SK-N-SH treated with all-trans-retinoic acid at 6 μM for 48 hours (cell line): ENCODE measurements at regions not wholly inside any gene's neighbourhood (a gene's known extent, or its start where the extent isn't known, plus 50 kb on each side); places are given as distances from the start of the nearest gene placed in this dataset.

Source experiments
- ATAC-seq: fragments of 200-7000 bp; cut with Tn5 transposase; 3 replicates; pipeline ENCODE4 v1.9.1; 2020; ENCODE audit warnings: mild to moderate bottlenecking, moderate library complexity
- ARNTL ChIP-seq: fragments of 450-650 bp; formaldehyde crosslinking; IDR thresholded peaks from 2 replicates; pipeline ENCODE4 v1.5.0; 2020; ENCODE audit warnings: low read depth, mild to moderate bottlenecking, moderate library complexity, borderline replicate concordance
- BACH2 ChIP-seq: fragments of 250-450 bp; sonication (Bioruptor Pico); IDR thresholded peaks from 2 replicates; pipeline ENCODE4 v1.9.0; 2021; ENCODE audit warnings: mild to moderate bottlenecking, borderline replicate concordance
- CREB5 ChIP-seq: fragments of 250-450 bp; sonication (Bioruptor Pico); IDR thresholded peaks from 2 replicates; pipeline ENCODE4 v1.5.1; 2020; ENCODE audit warnings: low read depth, mild to moderate bottlenecking, moderate library complexity
- CSDC2 ChIP-seq: fragments of 250-450 bp; sonication (Bioruptor Pico); IDR thresholded peaks from 2 replicates; pipeline ENCODE4 v1.5.0; 2020; ENCODE audit warnings: mild to moderate bottlenecking, moderate library complexity
- ESRRG ChIP-seq: fragments of 250-450 bp; sonication (Bioruptor Pico); IDR thresholded peaks from 2 replicates; pipeline ENCODE4 v1.6.1; 2021; ENCODE audit warnings: mild to moderate bottlenecking
- GLIS3 ChIP-seq: fragments of 250-450 bp; sonication (Bioruptor Pico); IDR thresholded peaks from 2 replicates; pipeline ENCODE4 v1.5.0; 2020; ENCODE audit warnings: mild to moderate bottlenecking, moderate library complexity
- OSR1 ChIP-seq: fragments of 250-450 bp; sonication (Bioruptor Pico); IDR thresholded peaks from 2 replicates; pipeline ENCODE4 v1.8.0; 2022; ENCODE audit warnings: moderate library complexity, mild to moderate bottlenecking, inconsistent platforms
- PPARA ChIP-seq: fragments of 250-450 bp; sonication (Bioruptor Pico); IDR thresholded peaks from 2 replicates; pipeline ENCODE4 v1.5.0; 2020; ENCODE audit warnings: mild to moderate bottlenecking, borderline replicate concordance
- RARB ChIP-seq: fragments of 250-450 bp; sonication (Bioruptor Pico); IDR thresholded peaks from 2 replicates; pipeline ENCODE4 v1.8.0; 2021; ENCODE audit warnings: mild to moderate bottlenecking, moderate library complexity
- SNAI2 ChIP-seq: fragments of 250-450 bp; sonication (Bioruptor Pico); IDR thresholded peaks from 2 replicates; pipeline ENCODE4 v1.5.0; 2020; ENCODE audit warnings: mild to moderate bottlenecking, moderate library complexity
- TCF4 ChIP-seq: fragments of 250-450 bp; sonication (Bioruptor Pico); IDR thresholded peaks from 2 replicates; pipeline ENCODE4 v1.8.0; 2021; ENCODE audit warnings: mild to moderate bottlenecking, moderate library complexity, borderline replicate concordance
- TOX ChIP-seq: fragments of 250-450 bp; sonication (Bioruptor Pico); IDR thresholded peaks from 2 replicates; pipeline ENCODE4 v1.8.0; 2021; ENCODE audit warnings: mild to moderate bottlenecking, moderate library complexity, borderline replicate concordance
- ZC3H10 ChIP-seq: fragments of 250-450 bp; sonication (Bioruptor Pico); IDR thresholded peaks from 2 replicates; pipeline ENCODE4 v1.5.1; 2021; ENCODE audit warnings: mild to moderate bottlenecking, moderate library complexity
- ZFP3 ChIP-seq: fragments of 250-450 bp; sonication (Bioruptor Pico); IDR thresholded peaks from 2 replicates; pipeline ENCODE4 v1.5.0; 2020; ENCODE audit warnings: mild to moderate bottlenecking, moderate library complexity
- ZFP30 ChIP-seq: fragments of 450-650 bp; formaldehyde crosslinking; IDR thresholded peaks from 2 replicates; pipeline ENCODE4 v1.5.0; 2022; ENCODE audit warnings: mild to moderate bottlenecking, moderate library complexity
- ZNF565 ChIP-seq: fragments of 450-650 bp; formaldehyde crosslinking; conservative IDR thresholded peaks from 2 replicates; pipeline ENCODE4 v1.5.0; 2020; ENCODE audit warnings: low read depth, mild to moderate bottlenecking, moderate library complexity
- ZNF70 ChIP-seq: fragments of 450-650 bp; formaldehyde crosslinking; IDR thresholded peaks from 2 replicates; pipeline ENCODE4 v1.5.0; 2020; ENCODE audit warnings: mild to moderate bottlenecking, moderate library complexity
- ZNF8 ChIP-seq: fragments of 450-650 bp; formaldehyde crosslinking; IDR thresholded peaks from 2 replicates; pipeline ENCODE4 v1.5.0; 2020; ENCODE audit warnings: mild to moderate bottlenecking, moderate library complexity
- TF ChIP-seq, protein P1 (sequence below): fragments of 250-450 bp; sonication (Bioruptor Pico); IDR thresholded peaks from 2 replicates; pipeline ENCODE4 v1.5.0; 2020; ENCODE audit warnings: mild to moderate bottlenecking, moderate library complexity
- TF ChIP-seq, protein P2 (sequence below): fragments of 250-450 bp; sonication (Bioruptor Pico); IDR thresholded peaks from 2 replicates; pipeline ENCODE4 v1.8.0; 2021; ENCODE audit warnings: low read depth, mild to moderate bottlenecking, moderate library complexity, borderline replicate concordance
- TF ChIP-seq, protein P3 (sequence below): fragments of 250-450 bp; sonication (Bioruptor Pico); IDR thresholded peaks from 2 replicates; pipeline ENCODE4 v1.8.0; 2020; ENCODE audit warnings: mild to moderate bottlenecking, moderate library complexity, borderline replicate concordance

DNA sequence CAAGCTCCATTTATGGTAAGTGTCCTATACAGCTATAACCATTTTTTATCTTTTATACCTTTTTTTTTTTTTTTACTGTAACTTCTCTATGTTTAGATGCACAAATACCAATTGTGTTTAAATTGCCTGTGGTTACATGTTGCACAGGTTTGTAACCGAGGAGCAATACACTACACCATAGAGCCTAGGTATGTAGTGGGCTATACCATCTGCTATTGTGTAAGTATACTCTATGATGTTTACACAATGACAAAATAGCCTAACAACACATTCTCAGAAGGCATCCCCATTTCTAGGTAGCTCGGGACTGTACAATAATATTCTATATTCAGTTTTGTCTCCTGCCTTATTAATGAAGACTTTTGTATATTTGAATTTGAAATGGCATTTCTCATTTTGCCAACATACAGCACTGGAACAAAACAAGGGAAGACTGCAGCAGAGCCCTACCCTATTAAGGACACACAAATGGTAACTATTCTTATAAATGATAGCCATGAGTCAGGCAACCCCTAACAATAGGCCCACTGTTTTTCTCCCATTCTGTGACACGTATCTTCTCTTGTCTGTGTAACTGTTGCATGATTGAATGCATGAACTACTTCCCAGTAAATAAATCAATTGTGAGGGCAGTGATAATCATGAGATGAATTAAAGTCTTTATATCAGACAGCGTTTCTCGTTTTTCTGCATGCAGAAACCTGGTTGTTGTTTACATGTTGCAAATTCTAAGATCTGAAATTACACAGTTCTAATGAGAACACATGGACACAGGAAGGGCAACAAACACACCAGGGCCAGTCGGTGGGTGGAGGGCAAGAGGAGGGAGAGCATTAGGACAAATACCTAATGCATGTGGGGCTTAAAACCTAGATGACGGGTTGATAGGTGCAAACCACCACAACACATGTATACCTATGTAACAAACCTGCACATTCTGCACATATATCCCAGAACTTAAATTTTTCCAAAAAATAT is 173.9 kb downstream of the EPM2A start:
- no peak for TF ChIP-seq ZNF8 (CRISPR knock-in tag)
- TF ChIP-seq TCF4 = no peak
- no peak for TF ChIP-seq OSR1 (CRISPR knock-in tag)
- no peak for TF ChIP-seq GLIS3
- TF ChIP-seq, protein P1, sequence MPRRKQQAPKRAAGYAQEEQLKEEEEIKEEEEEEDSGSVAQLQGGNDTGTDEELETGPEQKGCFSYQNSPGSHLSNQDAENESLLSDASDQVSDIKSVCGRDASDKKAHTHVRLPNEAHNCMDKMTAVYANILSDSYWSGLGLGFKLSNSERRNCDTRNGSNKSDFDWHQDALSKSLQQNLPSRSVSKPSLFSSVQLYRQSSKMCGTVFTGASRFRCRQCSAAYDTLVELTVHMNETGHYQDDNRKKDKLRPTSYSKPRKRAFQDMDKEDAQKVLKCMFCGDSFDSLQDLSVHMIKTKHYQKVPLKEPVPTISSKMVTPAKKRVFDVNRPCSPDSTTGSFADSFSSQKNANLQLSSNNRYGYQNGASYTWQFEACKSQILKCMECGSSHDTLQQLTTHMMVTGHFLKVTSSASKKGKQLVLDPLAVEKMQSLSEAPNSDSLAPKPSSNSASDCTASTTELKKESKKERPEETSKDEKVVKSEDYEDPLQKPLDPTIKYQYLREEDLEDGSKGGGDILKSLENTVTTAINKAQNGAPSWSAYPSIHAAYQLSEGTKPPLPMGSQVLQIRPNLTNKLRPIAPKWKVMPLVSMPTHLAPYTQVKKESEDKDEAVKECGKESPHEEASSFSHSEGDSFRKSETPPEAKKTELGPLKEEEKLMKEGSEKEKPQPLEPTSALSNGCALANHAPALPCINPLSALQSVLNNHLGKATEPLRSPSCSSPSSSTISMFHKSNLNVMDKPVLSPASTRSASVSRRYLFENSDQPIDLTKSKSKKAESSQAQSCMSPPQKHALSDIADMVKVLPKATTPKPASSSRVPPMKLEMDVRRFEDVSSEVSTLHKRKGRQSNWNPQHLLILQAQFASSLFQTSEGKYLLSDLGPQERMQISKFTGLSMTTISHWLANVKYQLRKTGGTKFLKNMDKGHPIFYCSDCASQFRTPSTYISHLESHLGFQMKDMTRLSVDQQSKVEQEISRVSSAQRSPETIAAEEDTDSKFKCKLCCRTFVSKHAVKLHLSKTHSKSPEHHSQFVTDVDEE (CRISPR knock-in tag) = no peak
- TF ChIP-seq, protein P2, sequence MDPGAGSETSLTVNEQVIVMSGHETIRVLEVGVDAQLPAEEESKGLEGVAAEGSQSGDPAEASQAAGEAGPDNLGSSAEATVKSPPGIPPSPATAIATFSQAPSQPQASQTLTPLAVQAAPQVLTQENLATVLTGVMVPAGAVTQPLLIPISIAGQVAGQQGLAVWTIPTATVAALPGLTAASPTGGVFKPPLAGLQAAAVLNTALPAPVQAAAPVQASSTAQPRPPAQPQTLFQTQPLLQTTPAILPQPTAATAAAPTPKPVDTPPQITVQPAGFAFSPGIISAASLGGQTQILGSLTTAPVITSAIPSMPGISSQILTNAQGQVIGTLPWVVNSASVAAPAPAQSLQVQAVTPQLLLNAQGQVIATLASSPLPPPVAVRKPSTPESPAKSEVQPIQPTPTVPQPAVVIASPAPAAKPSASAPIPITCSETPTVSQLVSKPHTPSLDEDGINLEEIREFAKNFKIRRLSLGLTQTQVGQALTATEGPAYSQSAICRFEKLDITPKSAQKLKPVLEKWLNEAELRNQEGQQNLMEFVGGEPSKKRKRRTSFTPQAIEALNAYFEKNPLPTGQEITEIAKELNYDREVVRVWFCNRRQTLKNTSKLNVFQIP (CRISPR knock-in tag) = no peak
- TF ChIP-seq, protein P3, sequence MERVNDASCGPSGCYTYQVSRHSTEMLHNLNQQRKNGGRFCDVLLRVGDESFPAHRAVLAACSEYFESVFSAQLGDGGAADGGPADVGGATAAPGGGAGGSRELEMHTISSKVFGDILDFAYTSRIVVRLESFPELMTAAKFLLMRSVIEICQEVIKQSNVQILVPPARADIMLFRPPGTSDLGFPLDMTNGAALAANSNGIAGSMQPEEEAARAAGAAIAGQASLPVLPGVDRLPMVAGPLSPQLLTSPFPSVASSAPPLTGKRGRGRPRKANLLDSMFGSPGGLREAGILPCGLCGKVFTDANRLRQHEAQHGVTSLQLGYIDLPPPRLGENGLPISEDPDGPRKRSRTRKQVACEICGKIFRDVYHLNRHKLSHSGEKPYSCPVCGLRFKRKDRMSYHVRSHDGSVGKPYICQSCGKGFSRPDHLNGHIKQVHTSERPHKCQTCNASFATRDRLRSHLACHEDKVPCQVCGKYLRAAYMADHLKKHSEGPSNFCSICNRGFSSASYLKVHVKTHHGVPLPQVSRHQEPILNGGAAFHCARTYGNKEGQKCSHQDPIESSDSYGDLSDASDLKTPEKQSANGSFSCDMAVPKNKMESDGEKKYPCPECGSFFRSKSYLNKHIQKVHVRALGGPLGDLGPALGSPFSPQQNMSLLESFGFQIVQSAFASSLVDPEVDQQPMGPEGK (CRISPR knock-in tag) = no peak
- TF ChIP-seq CREB5 (CRISPR knock-in tag) = no peak
- no peak for TF ChIP-seq ARNTL (CRISPR knock-in tag)
- no peak for TF ChIP-seq ZFP3
- TF ChIP-seq ZNF565 = no peak
- no peak for TF ChIP-seq ZFP30 (CRISPR knock-in tag)
- TF ChIP-seq ESRRG (CRISPR knock-in tag) = no peak
- TF ChIP-seq RARB = no peak
- TF ChIP-seq TOX (CRISPR knock-in tag) = no peak
- TF ChIP-seq ZC3H10 (CRISPR knock-in tag) = no peak
- TF ChIP-seq CSDC2 (CRISPR knock-in tag) = no peak
- no peak for TF ChIP-seq BACH2 (CRISPR knock-in tag)
- ATAC-seq = no peak

DNA sequence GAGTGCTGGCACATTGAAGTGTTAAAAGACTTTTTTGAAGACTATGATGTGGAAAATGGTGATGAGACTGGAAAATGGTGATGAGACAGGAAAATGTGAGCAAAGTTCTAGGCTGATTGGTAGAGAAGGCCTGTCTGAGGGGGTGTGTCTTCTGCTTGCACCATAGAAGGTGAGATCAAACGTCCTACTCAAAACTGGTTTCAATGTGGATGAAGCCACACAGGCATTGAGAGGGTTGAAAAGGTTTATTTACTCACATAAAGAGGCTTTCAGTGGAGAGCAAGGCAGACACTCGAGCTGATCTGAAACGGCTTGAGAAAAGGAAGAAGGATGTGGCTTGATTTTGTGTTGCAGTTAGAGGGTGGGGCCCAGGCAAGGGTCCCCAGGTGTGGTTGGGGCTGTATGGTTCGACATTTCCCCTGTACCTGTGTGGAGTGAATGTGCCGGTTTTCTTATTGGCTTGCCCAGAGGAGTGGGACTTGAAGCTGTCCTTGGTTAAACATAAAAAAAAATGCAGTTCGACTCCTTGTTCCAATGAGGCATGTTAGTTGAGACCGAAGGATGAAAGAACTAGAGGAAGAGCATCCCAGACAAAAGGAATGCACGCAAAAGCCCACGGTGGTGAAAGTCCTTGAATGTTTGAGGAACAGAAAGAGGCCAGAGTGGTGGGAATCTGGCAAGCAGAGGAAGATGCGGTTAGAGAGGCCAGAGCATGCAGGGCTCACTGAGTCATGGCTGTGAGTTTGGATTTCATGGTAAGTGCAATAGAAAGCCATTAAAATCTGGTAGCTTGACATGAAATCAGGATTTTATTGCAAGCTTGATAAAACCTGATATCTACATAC is 172.3 kb downstream of the EPM2A start:
- TF ChIP-seq ZFP30 (CRISPR knock-in tag) (no peak), GLIS3 (no peak), RARB (no peak), ZC3H10 (CRISPR knock-in tag) (no peak), PPARA (CRISPR knock-in tag) (no peak), OSR1 (CRISPR knock-in tag) (no peak), CSDC2 (CRISPR knock-in tag) (no peak), ZNF70 (no peak), ZNF8 (CRISPR knock-in tag) (no peak), SNAI2 (CRISPR knock-in tag) (no peak), ZFP3 (no peak)
- TF ChIP-seq, protein P1 (CRISPR knock-in tag) = no peak
- TF ChIP-seq, protein P3 (CRISPR knock-in tag) = no peak
- TF ChIP-seq, protein P2 (CRISPR knock-in tag) = no peak
- ATAC-seq = no peak
